Adrenal gland (tissue), 5 donors: ENCODE measurements at regions not wholly inside any gene's neighbourhood (a gene's known extent, or its start where the extent isn't known, plus 50 kb on each side); places are given as distances from the start of the nearest gene placed in this dataset.

Experiments used
- CTCF ChIP-seq, 6 experiments: fragments of 450-650 bp in 4 of 6; fragments of 200-600 bp in 2 of 6; sonication (generic) in 1 of 6; IDR thresholded peaks; 1 replicate in 5 of 6; 2 replicates in 1 of 6; pipeline versions ENCODE4 v1.5.1 to v1.8.0; 2016 to 2021; ENCODE audit warnings: antibody characterized with exemption in 6 of 6, mild to moderate bottlenecking in 2 of 6, moderate library complexity in 1 of 6
- POLR2A ChIP-seq, 2 donors: fragments of 450-650 bp; IDR thresholded peaks; one replicate each; pipeline ENCODE4 v1.6.1; 2017; ENCODE audit warnings: antibody characterized with exemption in 2 of 2, mild to moderate bottlenecking in 2 of 2, moderate library complexity in 1 of 2
- donor health status: DM: no; HTN: no; CAD: no.

GRCh38 chr2:52074130-52074719, 1042.3 kb upstream of the NRXN1 start:
- no peak for TF ChIP-seq CTCF (IDR thresholded peaks at IDR 0.05)
- TF ChIP-seq POLR2A (IDR thresholded peaks at IDR 0.05): no peak
